IMR-90 (cell line): ENCODE measurements at regions not wholly inside any gene's neighbourhood (a gene's known extent, or its start where the extent isn't known, plus 50 kb on each side); places are given as distances from the start of the nearest gene placed in this dataset.

Experiments used
- ATAC-seq: fragments of 200-7000 bp; cut with Tn5 transposase; 2 replicates; pipeline ENCODE4 v1.9.1; 2020; ENCODE audit warnings: low read depth, mild to moderate bottlenecking, moderate library complexity
- BruUV-seq: library from RNA; stranded (reverse); fragments of 400-500 nt; replicated peaks from 2 replicates; lab custom pipeline; 2021; lab: Mats Ljungman, UMichigan
- CTCF ChIA-PET: fragments of 300-600 bp; formaldehyde crosslinking; extraction: SDS; loops from one replicate; lab custom pipeline; 2021; ENCODE audit warnings: antibody characterized with exemption; lab: Yijun Ruan, JAX
- POLR2A ChIA-PET: fragments of 300-600 bp; sonication (Branson Sonifier 250); formaldehyde crosslinking; loops from one replicate; lab custom pipeline; 2022; ENCODE audit warnings: antibody characterized with exemption; ENCODE audit not compliant: unreplicated experiment; lab: Charles Lee
- DNase-seq: peaks from one replicate; pipeline ENCODE4 v3.0.0; 2013
- H2AFZ ChIP-seq: replicated peaks from 2 replicates; pipeline ENCODE3; 2013; ENCODE audit warnings: low read length, mild to moderate bottlenecking; ENCODE audit not compliant: poor library complexity
- H2AK5ac ChIP-seq: 2 replicates; pipeline ENCODE4 v1.6.1; 2013; ENCODE audit warnings: low read depth, low read length, inconsistent platforms
- H2AK9ac ChIP-seq: replicated peaks from 2 replicates; pipeline ENCODE3; 2013; ENCODE audit warnings: mild to moderate bottlenecking, low read depth, low read length, moderate library complexity; ENCODE audit not compliant: poor library complexity
- H2BK120ac ChIP-seq: 2 replicates; pipeline ENCODE4 v1.6.1; 2013; ENCODE audit warnings: low read depth, low read length, inconsistent platforms
- H2BK15ac ChIP-seq: 3 replicates; pipeline ENCODE4 v1.6.1; 2013; ENCODE audit warnings: low read depth, low read length, inconsistent platforms
- H2BK20ac ChIP-seq: 2 replicates; pipeline ENCODE4 v1.6.1; 2013; ENCODE audit warnings: low read depth, mild to moderate bottlenecking, inconsistent platforms, low read length, moderate library complexity
- H2BK5ac ChIP-seq: 2 replicates; pipeline ENCODE4 v1.6.1; 2013; ENCODE audit warnings: mild to moderate bottlenecking, low read depth, low read length, inconsistent platforms; ENCODE audit not compliant: poor library complexity, severe bottlenecking
- H3K14ac ChIP-seq: replicated peaks from 2 replicates; pipeline ENCODE4 v1.6.1; 2013; ENCODE audit warnings: low read depth, low read length, inconsistent platforms
- H3K18ac ChIP-seq: 2 replicates; pipeline ENCODE4 v1.6.1; 2013; ENCODE audit warnings: low read depth, low read length, control low read depth
- H3K23ac ChIP-seq: 2 replicates; pipeline ENCODE4 v1.6.1; 2013; ENCODE audit warnings: low read depth, low read length, inconsistent platforms
- H3K27ac ChIP-seq: 2 replicates; pipeline ENCODE4 v1.5.1; 2013; ENCODE audit warnings: mild to moderate bottlenecking, control low read depth, low read length; ENCODE audit not compliant: insufficient read depth
- H3K27me3 ChIP-seq: 2 replicates; pipeline ENCODE4 v1.6.1; 2013; ENCODE audit warnings: low read length; ENCODE audit not compliant: control insufficient read depth, insufficient read depth
- H3K36me3 ChIP-seq: 2 replicates; pipeline ENCODE4 v1.6.1; 2013; ENCODE audit warnings: low read length, mixed read lengths; ENCODE audit not compliant: control insufficient read depth, insufficient read depth
- H3K4ac ChIP-seq: 2 replicates; pipeline ENCODE4 v1.6.1; 2013; ENCODE audit warnings: low read depth, low read length, inconsistent platforms
- H3K4me1 ChIP-seq: 2 replicates; pipeline ENCODE4 v1.6.1; 2013; ENCODE audit warnings: low read length, mixed read lengths; ENCODE audit not compliant: control insufficient read depth, insufficient read depth
- H3K4me2 ChIP-seq: 2 replicates; pipeline ENCODE4 v1.6.1; 2013; ENCODE audit warnings: low read depth, mild to moderate bottlenecking, control low read depth, low read length, moderate library complexity
- H3K4me3 ChIP-seq: 2 replicates; pipeline ENCODE4 v1.5.1; 2013; ENCODE audit warnings: low read depth, mild to moderate bottlenecking, control low read depth, low read length, moderate library complexity; ENCODE audit not compliant: insufficient read depth
- H3K56ac ChIP-seq: 2 replicates; pipeline ENCODE4 v1.6.1; 2013; ENCODE audit warnings: low read length, inconsistent platforms; ENCODE audit not compliant: insufficient read depth; ENCODE audit errors: extremely low read depth
- H3K79me1 ChIP-seq, 2 experiments: 2 replicates each; pipeline ENCODE4 v1.6.1; 2013; ENCODE audit warnings: low read length in 2 of 2, inconsistent platforms in 1 of 2, low read depth in 1 of 2
- H3K9ac ChIP-seq: 2 replicates; pipeline ENCODE4 v1.6.1; 2013; ENCODE audit warnings: low read depth, low read length, control low read depth
- H3K9me1 ChIP-seq: 2 replicates; pipeline ENCODE4 v1.6.1; 2013; ENCODE audit warnings: low read length, inconsistent platforms; ENCODE audit not compliant: insufficient read depth
- H3K9me3 ChIP-seq: 2 replicates; pipeline ENCODE4 v1.6.1; 2013; ENCODE audit warnings: low read length; ENCODE audit not compliant: control insufficient read depth, insufficient read depth
- H4K20me1 ChIP-seq: 2 replicates; pipeline ENCODE4 v1.6.1; 2013; ENCODE audit warnings: low read length, inconsistent platforms; ENCODE audit not compliant: insufficient read depth
- H4K5ac ChIP-seq: 2 replicates; pipeline ENCODE4 v1.6.1; 2013; ENCODE audit warnings: mild to moderate bottlenecking, low read depth, low read length, control low read depth
- H4K8ac ChIP-seq, 2 experiments: 2 replicates each; pipeline ENCODE4 v1.6.1; 2013; ENCODE audit warnings: low read depth in 2 of 2, low read length in 2 of 2, control low read depth in 1 of 2, inconsistent platforms in 1 of 2
- H4K91ac ChIP-seq: 2 replicates; pipeline ENCODE4 v1.6.1; 2013; ENCODE audit warnings: low read depth, low read length, inconsistent platforms; ENCODE audit not compliant: insufficient read depth
- BHLHE40 ChIP-seq: fragments of 150-350 bp; IDR thresholded peaks from 2 replicates; pipeline ENCODE4 v1.6.1; 2016; ENCODE audit warnings: mild to moderate bottlenecking, low read depth, low read length
- CEBPB ChIP-seq: IDR thresholded peaks from 2 replicates; pipeline ENCODE4 v1.6.1; 2012; ENCODE audit warnings: low read depth, low read length, improper control_type of control experiment
- FOS ChIP-seq: fragments of 150-350 bp; IDR thresholded peaks from 2 replicates; pipeline ENCODE4 v1.6.1; 2016; ENCODE audit warnings: low read depth, low read length
- MAFK ChIP-seq: IDR thresholded peaks from 2 replicates; pipeline ENCODE4 v1.6.1; 2012; ENCODE audit warnings: low read depth, low read length, improper control_type of control experiment
- MAZ ChIP-seq: IDR thresholded peaks from 2 replicates; pipeline ENCODE4 v1.6.1; 2012; ENCODE audit warnings: low read depth, mild to moderate bottlenecking, low read length, improper control_type of control experiment, moderate library complexity, borderline replicate concordance
- MXI1 ChIP-seq: IDR thresholded peaks from 2 replicates; pipeline ENCODE4 v1.6.1; 2012; ENCODE audit warnings: low read depth, mild to moderate bottlenecking, low read length, moderate library complexity, borderline replicate concordance
- NFE2L2 ChIP-seq: fragments of 150-350 bp; IDR thresholded peaks from 2 replicates; pipeline ENCODE4 v1.6.1; 2016; ENCODE audit warnings: low read depth, mild to moderate bottlenecking, low read length
- RAD21 ChIP-seq: IDR thresholded peaks from 2 replicates; pipeline ENCODE4 v1.6.1; 2012; ENCODE audit warnings: low read length, improper control_type of control experiment
- RCOR1 ChIP-seq: IDR thresholded peaks from 2 replicates; pipeline ENCODE4 v1.6.1; 2012; ENCODE audit warnings: mild to moderate bottlenecking, low read length, improper control_type of control experiment; ENCODE audit not compliant: insufficient replicate concordance
- RFX5 ChIP-seq: IDR thresholded peaks from 2 replicates; pipeline ENCODE4 v1.8.0; 2012; ENCODE audit warnings: low read depth, mild to moderate bottlenecking, low read length, moderate library complexity
- SMC3 ChIP-seq: fragments of 150-350 bp; IDR thresholded peaks from 2 replicates; pipeline ENCODE4 v1.6.1; 2016; ENCODE audit warnings: low read depth, mild to moderate bottlenecking, antibody characterized with exemption, low read length, moderate library complexity
- WGBS, 2 experiments: methylation state at CpG; one replicate each; pipeline versions ENCODE4 v1.1.5 to v1.1.7; 2013; ENCODE audit warnings: missing lambda C conversion rate in 2 of 2; ENCODE audit not compliant: insufficient read length in 1 of 2; ENCODE audit errors: extremely low coverage in 2 of 2; 5-methylcytosine and 5-hydroxymethylcytosine counted together
- dilution Hi-C: fragments of 300-500 bp; cut with HindIII; formaldehyde crosslinking; loops from one replicate; pipeline ENCODE4 v1.14.3; 2018; ENCODE audit warnings: low sequenced_read_pairs; ENCODE audit not compliant: unreplicated experiment
- in situ Hi-C: fragments of 300-500 bp; cut with MboI; formaldehyde crosslinking; loops from 3 replicates; pipeline ENCODE4 v1.14.3; 2019; ENCODE audit warnings: low sequenced_read_pairs, inconsistent platforms, mixed read lengths
- intact Hi-C: fragments of 100-400 bp; cut with micrococcal nuclease; formaldehyde crosslinking; loops from 2 replicates; pipeline ENCODE4 v1.10.0; 2022
- TF ChIP-seq, protein P1 (sequence below): fragments of 150-350 bp; IDR thresholded peaks from 2 replicates; pipeline ENCODE4 v1.6.1; 2017; ENCODE audit warnings: mild to moderate bottlenecking, antibody characterized with exemption, low read length, low read depth
- TF ChIP-seq, protein P2 (sequence below): fragments of 150-350 bp; IDR thresholded peaks from 2 replicates; pipeline ENCODE4 v1.6.1; 2016; ENCODE audit warnings: low read depth, mild to moderate bottlenecking, low read length, moderate library complexity, borderline replicate concordance
- TF ChIP-seq, protein P3 (sequence below): conservative IDR thresholded peaks from 2 replicates; pipeline ENCODE4 v1.5.1; 2012; ENCODE audit warnings: mild to moderate bottlenecking, low read depth, low read length, improper control_type of control experiment

DNA sequence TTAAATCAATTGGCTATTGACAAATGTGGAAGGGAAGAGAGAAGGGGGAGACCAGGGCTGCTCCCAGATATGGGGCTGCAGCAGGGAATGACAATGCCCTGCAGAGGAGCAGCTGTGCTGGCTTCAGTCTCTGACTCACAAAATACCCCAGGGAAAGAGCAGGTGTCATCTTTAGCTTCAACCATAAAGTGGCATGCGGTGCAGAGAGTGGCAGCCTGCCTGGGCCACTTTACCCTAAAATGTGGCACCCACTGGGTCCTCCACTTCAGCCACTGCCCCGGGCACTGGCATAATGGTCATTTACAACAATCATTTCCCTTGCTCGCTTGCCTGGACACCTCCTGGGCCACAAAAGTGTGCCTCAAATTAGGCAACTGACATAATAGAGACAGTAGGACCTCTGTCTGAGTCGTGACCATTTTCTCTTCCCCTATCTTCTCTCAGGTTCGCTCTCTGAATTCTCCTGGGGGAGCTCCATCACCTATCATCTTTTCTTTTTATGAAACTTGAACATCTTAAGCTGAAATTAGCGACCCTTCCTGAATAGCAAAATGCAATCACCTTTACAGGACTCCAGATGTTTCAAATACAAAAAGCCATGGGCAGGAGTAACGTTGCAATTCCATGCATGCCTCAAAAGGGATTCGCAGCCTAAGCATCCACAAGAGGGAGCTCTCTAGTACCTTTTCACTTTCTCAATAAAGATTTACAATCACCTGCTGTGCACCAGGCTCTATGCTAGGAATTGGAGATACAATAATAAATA, 179.9 kb upstream of the ATF7IP start:
- Histone ChIP-seq H3K27me3 (no peaks in the 10 kb centered on the region), H4K5ac (no peak overlapping the region), H3K4me2 (no peak overlapping the region), H3K9ac (no peak overlapping the region), H2BK5ac (no peak overlapping the region), H3K56ac (no peak overlapping the region), H3K23ac (no peak overlapping the region), H3K36me3 (no peaks in the 10 kb centered on the region), H4K20me1 (no peaks in the 10 kb centered on the region), H3K4me1 (no peaks in the 10 kb centered on the region), H3K79me1 (no peaks in the 10 kb centered on the region), H2AK9ac (no peak overlapping the region), H4K8ac (no peak overlapping the region), H3K4me3 (no peak overlapping the region), H2BK20ac (no peak overlapping the region), H3K27ac (no peak overlapping the region), H3K18ac (no peak overlapping the region), H2AFZ (no peak overlapping the region), H2BK15ac (no peak overlapping the region), H4K91ac (no peak overlapping the region), H3K9me1 (no peaks in the 10 kb centered on the region), H2BK120ac (no peak overlapping the region), H3K4ac (no peak overlapping the region), H2AK5ac (no peak overlapping the region), H3K14ac (no peak overlapping the region), H3K9me3 (no peaks in the 10 kb centered on the region)
- no TSS peak for BruUV-seq
- in situ Hi-C loops = no loop called here
- ATAC-seq (peak; percentile 83), DNase-seq (peak; percentile 38)
- intact Hi-C loops = loop anchor here (1.0 to 5.0 kb wide), 3 partner anchors 182 to 479 kb away; partner anchors contain the start of gene ATF7IP
- ChIA-PET CTCF (interaction anchor here (0.5 to 1.6 kb wide), 4 partner anchors 13 to 587 kb away, joined by 3 to 5 read pairs (median 4); no protein-coding TSS in a partner anchor), POLR2A (interaction anchor here (0.7 kb wide), 1 partner anchor 43 kb away, joined by 8 read pairs; no protein-coding TSS in a partner anchor)
- 49% methylated on average over 4 of the region's 8 CpGs; no CpG with 5 or more reads in 1 of the 2 experiments for WGBS, 2 experiments
- dilution Hi-C loops = no loop called here
- no peak for TF ChIP-seq RFX5
- TF ChIP-seq CEBPB = no peak
- TF ChIP-seq, protein P1, sequence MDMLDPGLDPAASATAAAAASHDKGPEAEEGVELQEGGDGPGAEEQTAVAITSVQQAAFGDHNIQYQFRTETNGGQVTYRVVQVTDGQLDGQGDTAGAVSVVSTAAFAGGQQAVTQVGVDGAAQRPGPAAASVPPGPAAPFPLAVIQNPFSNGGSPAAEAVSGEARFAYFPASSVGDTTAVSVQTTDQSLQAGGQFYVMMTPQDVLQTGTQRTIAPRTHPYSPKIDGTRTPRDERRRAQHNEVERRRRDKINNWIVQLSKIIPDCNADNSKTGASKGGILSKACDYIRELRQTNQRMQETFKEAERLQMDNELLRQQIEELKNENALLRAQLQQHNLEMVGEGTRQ = no peak
- TF ChIP-seq BHLHE40 = no peak
- TF ChIP-seq SMC3 = peak; percentile 52
- TF ChIP-seq, protein P2, sequence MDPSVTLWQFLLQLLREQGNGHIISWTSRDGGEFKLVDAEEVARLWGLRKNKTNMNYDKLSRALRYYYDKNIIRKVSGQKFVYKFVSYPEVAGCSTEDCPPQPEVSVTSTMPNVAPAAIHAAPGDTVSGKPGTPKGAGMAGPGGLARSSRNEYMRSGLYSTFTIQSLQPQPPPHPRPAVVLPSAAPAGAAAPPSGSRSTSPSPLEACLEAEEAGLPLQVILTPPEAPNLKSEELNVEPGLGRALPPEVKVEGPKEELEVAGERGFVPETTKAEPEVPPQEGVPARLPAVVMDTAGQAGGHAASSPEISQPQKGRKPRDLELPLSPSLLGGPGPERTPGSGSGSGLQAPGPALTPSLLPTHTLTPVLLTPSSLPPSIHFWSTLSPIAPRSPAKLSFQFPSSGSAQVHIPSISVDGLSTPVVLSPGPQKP = no peak
- peak; percentile 50; the same call in 1 of the 2 replicates for TF ChIP-seq RAD21
- TF ChIP-seq NFE2L2 = no peak
- TF ChIP-seq, protein P3, sequence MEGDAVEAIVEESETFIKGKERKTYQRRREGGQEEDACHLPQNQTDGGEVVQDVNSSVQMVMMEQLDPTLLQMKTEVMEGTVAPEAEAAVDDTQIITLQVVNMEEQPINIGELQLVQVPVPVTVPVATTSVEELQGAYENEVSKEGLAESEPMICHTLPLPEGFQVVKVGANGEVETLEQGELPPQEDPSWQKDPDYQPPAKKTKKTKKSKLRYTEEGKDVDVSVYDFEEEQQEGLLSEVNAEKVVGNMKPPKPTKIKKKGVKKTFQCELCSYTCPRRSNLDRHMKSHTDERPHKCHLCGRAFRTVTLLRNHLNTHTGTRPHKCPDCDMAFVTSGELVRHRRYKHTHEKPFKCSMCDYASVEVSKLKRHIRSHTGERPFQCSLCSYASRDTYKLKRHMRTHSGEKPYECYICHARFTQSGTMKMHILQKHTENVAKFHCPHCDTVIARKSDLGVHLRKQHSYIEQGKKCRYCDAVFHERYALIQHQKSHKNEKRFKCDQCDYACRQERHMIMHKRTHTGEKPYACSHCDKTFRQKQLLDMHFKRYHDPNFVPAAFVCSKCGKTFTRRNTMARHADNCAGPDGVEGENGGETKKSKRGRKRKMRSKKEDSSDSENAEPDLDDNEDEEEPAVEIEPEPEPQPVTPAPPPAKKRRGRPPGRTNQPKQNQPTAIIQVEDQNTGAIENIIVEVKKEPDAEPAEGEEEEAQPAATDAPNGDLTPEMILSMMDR = peak; percentile 62
- TF ChIP-seq MXI1 = no peak
- TF ChIP-seq MAZ = no peak
- no peak for TF ChIP-seq RCOR1
- no peak for TF ChIP-seq FOS
- no peak for TF ChIP-seq MAFK
